K562 (cell line): ENCODE measurements at regions not wholly inside any gene's neighbourhood (a gene's known extent, or its start where the extent isn't known, plus 50 kb on each side); places are given as distances from the start of the nearest gene placed in this dataset.

Source experiments
- ATAC-seq: fragments of 200-7000 bp; cut with Tn5 transposase; 3 replicates; pipeline ENCODE4 v1.9.1; 2020; ENCODE audit warnings: moderate library complexity
- BruUV-seq: library from RNA; stranded (reverse); fragments of 400-500 nt; replicated peaks from 2 replicates; lab custom pipeline; 2021; lab: Mats Ljungman, UMichigan
- CTCF ChIA-PET: fragments of 300-600 bp; formaldehyde crosslinking; extraction: SDS; loops from one replicate; lab custom pipeline; 2021; ENCODE audit warnings: low intra/inter-chr PET ratio; lab: Yijun Ruan, JAX
- POLR2A ChIA-PET: fragments of 300-600, 350-650 bp; sonication (Branson Sonifier 250); formaldehyde crosslinking; extraction: SDS; loops from one replicate; lab custom pipeline; 2021; ENCODE audit warnings: antibody characterized with exemption, inconsistent platforms; lab: Yijun Ruan, JAX
- DNase-seq, 4 experiments: peaks; one replicate each; pipeline versions ENCODE4 v3.0.0 to v3.0.0-alpha.2; 2011 to 2018; ENCODE audit warnings: low spot score in 3 of 4, mixed read lengths in 3 of 4; ENCODE audit errors: extremely low read depth in 1 of 4
- FAIRE-seq: peaks from 2 replicates; lab custom pipeline; 2011; peaks lifted over from hg19 to GRCh38; lab: Jason Lieb, UNC
- H2AFZ ChIP-seq: 2 replicates; pipeline ENCODE4 v1.6.0; 2011; ENCODE audit warnings: low read depth, low read length, control low read depth, inconsistent platforms
- H3K27ac ChIP-seq: fragments of 200-600 bp; 3 replicates; pipeline ENCODE4 v1.8.0; 2011; ENCODE audit warnings: low read depth, mild to moderate bottlenecking, control low read depth, inconsistent platforms, low read length, moderate library complexity, mixed read lengths; ENCODE audit errors: extremely low read depth
- H3K27me3 ChIP-seq, 2 experiments: fragments of 300-600 bp in 1 of 2; 2 replicates in 1 of 2; 3 replicates in 1 of 2; pipeline versions ENCODE4 v1.6.0 to v1.8.0; 2011; ENCODE audit warnings: inconsistent platforms in 2 of 2, low read length in 2 of 2, mild to moderate bottlenecking in 1 of 2, mixed read lengths in 1 of 2, moderate library complexity in 1 of 2; ENCODE audit not compliant: control insufficient read depth in 2 of 2, insufficient read depth in 2 of 2
- H3K36me3 ChIP-seq: fragments of 300-600 bp; 3 replicates; pipeline ENCODE4 v1.8.0; 2011; ENCODE audit warnings: mild to moderate bottlenecking, low read length, inconsistent platforms; ENCODE audit not compliant: control insufficient read depth, insufficient read depth
- H3K4me1 ChIP-seq, 2 experiments: fragments of 200-600 bp in 1 of 2; replicated peaks in 1 of 2; 2 replicates in 1 of 2; 3 replicates in 1 of 2; pipeline versions ENCODE4 v1.5.1 to v1.8.0; 2011; ENCODE audit warnings: inconsistent platforms in 2 of 2, low read length in 2 of 2, mild to moderate bottlenecking in 1 of 2, mixed read lengths in 1 of 2, moderate library complexity in 1 of 2; ENCODE audit not compliant: control insufficient read depth in 2 of 2, insufficient read depth in 2 of 2
- H3K4me2 ChIP-seq: 2 replicates; pipeline ENCODE4 v1.6.1; 2011; ENCODE audit warnings: low read length, control low read depth, inconsistent platforms, mixed read lengths; ENCODE audit not compliant: insufficient read depth
- H3K4me3 ChIP-seq: fragments of 200-600 bp; sonication (generic), shearing (Covaris generic); 2 replicates; pipeline ENCODE4 v1.5.1; 2016; ENCODE audit warnings: control low read depth, inconsistent platforms
- H3K79me2 ChIP-seq: fragments of 200-600 bp; 3 replicates; pipeline ENCODE4 v1.8.0; 2011; ENCODE audit warnings: low read length, inconsistent platforms; ENCODE audit not compliant: control insufficient read depth, insufficient read depth
- H3K9ac ChIP-seq, 2 experiments: 2 replicates each; pipeline versions ENCODE4 v1.6.0 to v1.6.1; 2011; ENCODE audit warnings: low read depth in 2 of 2, low read length in 2 of 2, control low read depth in 1 of 2, inconsistent platforms in 1 of 2, mild to moderate bottlenecking in 1 of 2, mixed read lengths in 1 of 2; ENCODE audit not compliant: insufficient read depth in 1 of 2
- H3K9me1 ChIP-seq: one replicate; pipeline ENCODE4 v1.6.0; 2011; ENCODE audit warnings: inconsistent platforms, mild to moderate bottlenecking, low read length, moderate library complexity; ENCODE audit not compliant: control insufficient read depth, insufficient read depth
- H3K9me3 ChIP-seq: replicated peaks from 2 replicates; pipeline ENCODE4 v1.5.1; 2011; ENCODE audit warnings: low read depth, low read length, inconsistent platforms; ENCODE audit not compliant: control insufficient read depth, insufficient read depth
- H4K20me1 ChIP-seq: replicated peaks from 2 replicates; pipeline ENCODE4 v1.6.1; 2011; ENCODE audit warnings: low read length, inconsistent platforms, mixed read lengths; ENCODE audit not compliant: control insufficient read depth, insufficient read depth
- ELK3 ChIP-seq: fragments of 450-650 bp; formaldehyde crosslinking; IDR thresholded peaks from 2 replicates; pipeline ENCODE4 v1.4.0; 2020; ENCODE audit warnings: mild to moderate bottlenecking
- HNRNPK ChIP-seq: fragments of 200-400 bp; formaldehyde crosslinking; IDR thresholded peaks from one replicate; pipeline ENCODE4 v1.6.1; 2018; ENCODE audit warnings: mild to moderate bottlenecking, low read depth, low read length; ENCODE audit not compliant: poor library complexity, severe bottlenecking
- PHTF2 ChIP-seq: fragments of 250-450 bp; sonication (Bioruptor Pico); IDR thresholded peaks from 2 replicates; pipeline ENCODE4 v1.5.0; 2021; ENCODE audit warnings: mild to moderate bottlenecking
- SFPQ ChIP-seq: fragments of 200-400 bp; formaldehyde crosslinking; IDR thresholded peaks from 2 replicates; pipeline ENCODE4 v1.6.1; 2017; ENCODE audit warnings: mild to moderate bottlenecking, low read depth, low read length, moderate library complexity
- SMAD4 ChIP-seq: fragments of 250-450 bp; sonication (Bioruptor Pico); conservative IDR thresholded peaks from 2 replicates; pipeline ENCODE4 v1.8.0; 2021; ENCODE audit warnings: inconsistent platforms, mild to moderate bottlenecking, moderate library complexity
- SMARCA4 ChIP-seq: fragments of 450-650 bp; IDR thresholded peaks from 2 replicates; pipeline ENCODE4 v1.6.1; 2016
- TCF3 ChIP-seq: sonication (generic); formaldehyde crosslinking; IDR thresholded peaks from 2 replicates; pipeline ENCODE4 v1.4.0; 2020; ENCODE audit warnings: mild to moderate bottlenecking, missing genetic modification reagents
- ZNF134 ChIP-seq: fragments of 250-450 bp; sonication (Bioruptor Pico); conservative IDR thresholded peaks from 2 replicates; pipeline ENCODE4 v1.4.0; 2020
- ZNF589 ChIP-seq: fragments of 200-800 bp; sonication (Bioruptor generic); IDR thresholded peaks from 2 replicates; pipeline ENCODE4 v1.6.1; 2016; ENCODE audit warnings: low read depth, missing genetic modification characterization, missing compliant biosample characterization
- WGBS: fragments of 100-300 bp; shearing (Covaris generic); methylation state at CpG from one replicate; pipeline ENCODE4 v1.1.6; 2016; ENCODE audit warnings: low coverage, mixed read lengths; ENCODE audit not compliant: insufficient coverage; ENCODE audit errors: missing lambda C conversion rate; 5-methylcytosine and 5-hydroxymethylcytosine counted together
- in situ Hi-C: fragments of 300-500 bp; cut with MboI; formaldehyde crosslinking; loops from 4 replicates; pipeline ENCODE4 v1.15.0; 2018; ENCODE audit warnings: inconsistent platforms, mixed read lengths
- intact Hi-C: fragments of 100-400 bp; cut with micrococcal nuclease; formaldehyde crosslinking; loops from 2 replicates; pipeline ENCODE4 v1.14.2; 2022
- TF ChIP-seq, protein P1 (sequence below): fragments of 450-650 bp; IDR thresholded peaks from 2 replicates; pipeline ENCODE4 v1.6.1; 2017; ENCODE audit warnings: antibody characterized with exemption, mild to moderate bottlenecking
- TF ChIP-seq, protein P2 (sequence below): fragments of 450-650 bp; formaldehyde crosslinking; IDR thresholded peaks from 2 replicates; pipeline ENCODE4 v1.4.0; 2020; ENCODE audit warnings: mild to moderate bottlenecking, moderate library complexity
- TF ChIP-seq, protein P3 (sequence below), 2 experiments: fragments of 250-450 bp in 1 of 2; fragments of 450-650 bp in 1 of 2; sonication (Bioruptor Pico) in 1 of 2; IDR thresholded peaks; 2 replicates each; pipeline versions ENCODE4 v1.6.1 to v1.8.0; 2016 to 2021; ENCODE audit warnings: mild to moderate bottlenecking in 2 of 2, moderate library complexity in 2 of 2, missing compliant biosample characterization in 1 of 2, missing genetic modification characterization in 1 of 2

- TF ChIP-seq, protein P1, sequence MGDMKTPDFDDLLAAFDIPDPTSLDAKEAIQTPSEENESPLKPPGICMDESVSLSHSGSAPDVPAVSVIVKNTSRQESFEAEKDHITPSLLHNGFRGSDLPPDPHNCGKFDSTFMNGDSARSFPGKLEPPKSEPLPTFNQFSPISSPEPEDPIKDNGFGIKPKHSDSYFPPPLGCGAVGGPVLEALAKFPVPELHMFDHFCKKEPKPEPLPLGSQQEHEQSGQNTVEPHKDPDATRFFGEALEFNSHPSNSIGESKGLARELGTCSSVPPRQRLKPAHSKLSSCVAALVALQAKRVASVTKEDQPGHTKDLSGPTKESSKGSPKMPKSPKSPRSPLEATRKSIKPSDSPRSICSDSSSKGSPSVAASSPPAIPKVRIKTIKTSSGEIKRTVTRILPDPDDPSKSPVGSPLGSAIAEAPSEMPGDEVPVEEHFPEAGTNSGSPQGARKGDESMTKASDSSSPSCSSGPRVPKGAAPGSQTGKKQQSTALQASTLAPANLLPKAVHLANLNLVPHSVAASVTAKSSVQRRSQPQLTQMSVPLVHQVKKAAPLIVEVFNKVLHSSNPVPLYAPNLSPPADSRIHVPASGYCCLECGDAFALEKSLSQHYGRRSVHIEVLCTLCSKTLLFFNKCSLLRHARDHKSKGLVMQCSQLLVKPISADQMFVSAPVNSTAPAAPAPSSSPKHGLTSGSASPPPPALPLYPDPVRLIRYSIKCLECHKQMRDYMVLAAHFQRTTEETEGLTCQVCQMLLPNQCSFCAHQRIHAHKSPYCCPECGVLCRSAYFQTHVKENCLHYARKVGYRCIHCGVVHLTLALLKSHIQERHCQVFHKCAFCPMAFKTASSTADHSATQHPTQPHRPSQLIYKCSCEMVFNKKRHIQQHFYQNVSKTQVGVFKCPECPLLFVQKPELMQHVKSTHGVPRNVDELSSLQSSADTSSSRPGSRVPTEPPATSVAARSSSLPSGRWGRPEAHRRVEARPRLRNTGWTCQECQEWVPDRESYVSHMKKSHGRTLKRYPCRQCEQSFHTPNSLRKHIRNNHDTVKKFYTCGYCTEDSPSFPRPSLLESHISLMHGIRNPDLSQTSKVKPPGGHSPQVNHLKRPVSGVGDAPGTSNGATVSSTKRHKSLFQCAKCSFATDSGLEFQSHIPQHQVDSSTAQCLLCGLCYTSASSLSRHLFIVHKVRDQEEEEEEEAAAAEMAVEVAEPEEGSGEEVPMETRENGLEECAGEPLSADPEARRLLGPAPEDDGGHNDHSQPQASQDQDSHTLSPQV, result no peak
- TF ChIP-seq ELK3 (CRISPR knock-in tag), result no peak
Measured at GRCh38 chr1:5619469-5619868, 372.8 kb downstream of the NPHP4 start (continued).

GRCh38 chr1:5617546-5617945 lies 374.7 kb downstream of the NPHP4 start:
- H3K4me3 ChIP-seq, result no peak overlapping the region
- no peak overlapping the region for H3K27ac ChIP-seq
- no peaks in the 10 kb centered on the region for H3K4me1 ChIP-seq
- peaks cover 18 to 53% of the 10 kb centered on the region in 2 experiments; a peak in 4 of 5 replicates for H3K27me3 ChIP-seq
- CTCF ChIA-PET, result no interaction called here
- no peak for DNase-seq
- POLR2A ChIA-PET, result no interaction called here
- H3K9ac ChIP-seq, result no peak overlapping the region
- no peak overlapping the region for H2AFZ ChIP-seq
- FAIRE-seq, result no peak
- no TSS peak for BruUV-seq
- whole genome bisulfite sequencing, result under 1% methylated on average over 11 of the region's 15 CpGs
- no peaks in the 10 kb centered on the region for H3K79me2 ChIP-seq
- no peaks in the 10 kb centered on the region for H3K9me3 ChIP-seq
- H3K36me3 ChIP-seq, result no peaks in the 10 kb centered on the region
- no peaks in the 10 kb centered on the region for H3K9me1 ChIP-seq
- no peak for ATAC-seq
- peaks cover 5% of the 10 kb centered on the region; the same call in 1 of the 2 replicates for H4K20me1 ChIP-seq
- in situ Hi-C loops, result no loop called here
- intact Hi-C loops, result no loop called here
- no peak overlapping the region for H3K4me2 ChIP-seq
- TF ChIP-seq SMAD4 (CRISPR knock-in tag) (no peak), SFPQ (no peak), TCF3 (CRISPR knock-in tag) (no peak), ZNF134 (CRISPR knock-in tag) (no peak), ZNF589 (CRISPR knock-in tag) (no peak), HNRNPK (no peak), PHTF2 (CRISPR knock-in tag) (no peak), SMARCA4 (no peak)
- TF ChIP-seq, protein P2, sequence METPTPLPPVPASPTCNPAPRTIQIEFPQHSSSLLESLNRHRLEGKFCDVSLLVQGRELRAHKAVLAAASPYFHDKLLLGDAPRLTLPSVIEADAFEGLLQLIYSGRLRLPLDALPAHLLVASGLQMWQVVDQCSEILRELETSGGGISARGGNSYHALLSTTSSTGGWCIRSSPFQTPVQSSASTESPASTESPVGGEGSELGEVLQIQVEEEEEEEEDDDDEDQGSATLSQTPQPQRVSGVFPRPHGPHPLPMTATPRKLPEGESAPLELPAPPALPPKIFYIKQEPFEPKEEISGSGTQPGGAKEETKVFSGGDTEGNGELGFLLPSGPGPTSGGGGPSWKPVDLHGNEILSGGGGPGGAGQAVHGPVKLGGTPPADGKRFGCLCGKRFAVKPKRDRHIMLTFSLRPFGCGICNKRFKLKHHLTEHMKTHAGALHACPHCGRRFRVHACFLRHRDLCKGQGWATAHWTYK (CRISPR knock-in tag), result no peak
- TF ChIP-seq, protein P3, sequence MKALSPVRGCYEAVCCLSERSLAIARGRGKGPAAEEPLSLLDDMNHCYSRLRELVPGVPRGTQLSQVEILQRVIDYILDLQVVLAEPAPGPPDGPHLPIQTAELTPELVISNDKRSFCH (CRISPR knock-in tag; IDR thresholded peaks at IDR 0.05), result no peak
- TF ChIP-seq, protein P3 (tag; IDR thresholded peaks at IDR 0.05), result no peak
